Stimulated activated CD4-positive, alpha-beta T cell treated with anti-CD3 and anti-CD28 coated beads, Interleukin-2, amount 100 ng/mL, for 4 hours (primary cell): ENCODE measurements at regions not wholly inside any gene's neighbourhood (a gene's known extent, or its start where the extent isn't known, plus 50 kb on each side); places are given as distances from the start of the nearest gene placed in this dataset.
"Not testable (repeated sequence)": the region's sequence is repeated elsewhere in the genome, so short reads cannot be mapped to it uniquely, and the experiment has no call there.

Experiments used
- DNase-seq: peaks from one replicate; pipeline ENCODE4 v3.0.0-alpha.2; 2020; ENCODE audit warnings: low read depth

GRCh38 chr2:226475650-226476049, 324.0 kb downstream of the IRS1 start:
- no peak for DNase-seq

GRCh38 chr2:226474131-226474530, 325.5 kb downstream of the IRS1 start:
- DNase-seq: no peak

GRCh38 chr2:226471987-226472470, 327.6 kb downstream of the IRS1 start:
- no peak for DNase-seq

GRCh38 chr2:226467633-226468032, 332.0 kb downstream of the IRS1 start:
- DNase-seq: no peak

GRCh38 chr2:226467221-226467620, 332.4 kb downstream of the IRS1 start:
- DNase-seq: no peak

- no peak for DNase-seq
Observed at GRCh38 chr2:226466589-226466988, 333.0 kb downstream of the IRS1 start.

GRCh38 chr2:226466124-226466523, 333.5 kb downstream of the IRS1 start:
- no peak for DNase-seq

- no peak for DNase-seq
Observed at GRCh38 chr2:226464380-226464779, 335.2 kb downstream of the IRS1 start.

GRCh38 chr2:226463154-226463553, 336.5 kb downstream of the IRS1 start:
- DNase-seq: no peak

GRCh38 chr2:226461981-226462380, 337.6 kb downstream of the IRS1 start:
- DNase-seq: no peak

- not testable (repeated sequence) for DNase-seq
Observed at GRCh38 chr2:226456144-226456543, 343.5 kb downstream of the IRS1 start.

- no peak for DNase-seq
Observed at GRCh38 chr2:226452768-226453167, 346.9 kb downstream of the IRS1 start.

GRCh38 chr2:226451486-226451885, 348.1 kb downstream of the IRS1 start:
- no peak for DNase-seq

- DNase-seq: no peak
Observed at GRCh38 chr2:226450141-226450540, 349.5 kb downstream of the IRS1 start.

- DNase-seq: no peak
Observed at GRCh38 chr2:226447338-226448300, 352.0 kb downstream of the IRS1 start.

- no peak for DNase-seq
Observed at GRCh38 chr2:226446406-226447001, 353.1 kb downstream of the IRS1 start.

GRCh38 chr2:226445216-226445861, 354.3 kb downstream of the IRS1 start:
- DNase-seq: no peak

GRCh38 chr2:226443112-226443511, 356.5 kb downstream of the IRS1 start:
- DNase-seq: no peak

GRCh38 chr2:226440127-226440918, 359.3 kb downstream of the IRS1 start:
- DNase-seq: no peak

- DNase-seq: no peak
Observed at GRCh38 chr2:226439337-226439736, 360.3 kb downstream of the IRS1 start.

GRCh38 chr2:226435146-226435545, 364.5 kb downstream of the IRS1 start:
- DNase-seq: no peak

GRCh38 chr2:226434702-226435101, 364.9 kb downstream of the IRS1 start:
- DNase-seq: no peak
